NCI-H446 treated with DMSO at 0.1 percent for 48 hours (cell line): ENCODE measurements at regions not wholly inside any gene's neighbourhood (a gene's known extent, or its start where the extent isn't known, plus 50 kb on each side); places are given as distances from the start of the nearest gene placed in this dataset.
"Not testable (repeated sequence)": the region's sequence is repeated elsewhere in the genome, so short reads cannot be mapped to it uniquely, and the experiment has no call there.

Experiments used
- DNase-seq: peaks from one replicate; lab custom pipeline; 2025; lab: John Stamatoyannopoulos, UW

GRCh38 chr10:45056806-45057205 is 56.1 kb downstream of the ZNF22 start:
- not testable (repeated sequence) for DNase-seq

DNA sequence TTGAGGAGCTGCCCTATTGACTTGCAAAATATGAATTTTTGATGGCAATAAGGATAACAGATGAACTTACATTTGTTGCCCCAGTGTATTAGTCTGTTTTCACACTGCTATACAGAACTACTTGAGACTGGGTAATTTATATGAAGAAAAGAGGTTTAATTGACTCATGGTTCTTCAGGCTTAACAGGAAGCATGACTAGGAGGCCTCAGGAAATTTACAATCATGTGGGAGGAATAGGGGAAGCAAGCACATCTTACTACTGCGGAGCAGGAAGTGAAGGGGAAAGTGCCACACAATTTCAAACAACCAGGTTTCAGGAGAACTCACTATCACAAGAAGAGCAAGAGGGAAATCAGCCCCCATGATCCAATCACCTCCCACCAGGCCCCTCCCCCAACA is 57.9 kb downstream of the ZNF22 start:
- no peak for DNase-seq

DNA sequence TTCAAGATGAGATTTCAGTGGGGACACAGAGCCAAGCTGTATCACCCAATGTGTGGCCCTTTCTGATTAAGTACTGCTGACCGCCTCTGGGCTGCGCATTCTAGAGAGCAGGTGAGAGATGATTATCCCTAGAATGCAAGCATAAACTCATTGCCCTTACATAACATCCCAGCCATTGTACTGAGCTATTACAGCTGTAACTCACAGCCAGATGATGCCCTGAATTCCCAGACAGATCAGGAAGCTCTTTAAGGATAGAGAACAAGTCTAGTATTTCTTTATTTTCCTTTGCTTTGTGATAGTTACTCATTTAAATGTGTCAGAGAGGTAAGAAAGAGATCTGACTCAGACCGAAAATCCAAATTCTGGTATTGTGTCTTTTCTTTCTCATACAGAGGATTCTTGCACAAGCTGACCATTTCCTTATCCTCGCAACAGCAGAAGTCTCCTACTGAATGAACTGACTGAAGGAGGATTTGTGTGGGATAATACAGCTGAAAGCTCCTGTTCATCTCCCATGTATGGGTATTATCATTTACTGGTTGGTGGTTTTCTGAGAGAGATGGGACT is 58.4 kb downstream of the ZNF22 start:
- DNase-seq: no peak

DNA sequence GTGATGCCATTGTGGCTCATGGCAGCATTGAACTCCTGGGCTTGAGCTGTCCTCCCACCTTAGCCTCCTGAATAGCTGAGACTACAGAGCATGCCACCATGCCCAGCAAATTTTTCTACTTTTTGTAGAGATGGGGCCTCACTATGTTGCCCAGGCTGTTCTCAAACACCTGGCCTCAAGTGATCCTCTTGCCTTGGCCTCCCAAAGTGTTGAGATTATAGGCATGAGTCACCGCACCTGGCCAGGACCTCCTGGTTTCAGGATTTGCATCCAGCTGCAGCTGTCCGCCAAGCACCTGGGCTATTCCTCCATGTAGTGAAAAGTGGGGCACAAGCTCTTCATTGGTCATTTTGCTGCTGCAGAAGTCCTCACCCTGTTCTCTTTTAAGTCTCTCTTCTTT is 58.9 kb downstream of the ZNF22 start:
- no peak for DNase-seq

- no peak for DNase-seq
Observed at GRCh38 chr10:45061982-45062381, 61.3 kb downstream of the ZNF22 start.

DNA sequence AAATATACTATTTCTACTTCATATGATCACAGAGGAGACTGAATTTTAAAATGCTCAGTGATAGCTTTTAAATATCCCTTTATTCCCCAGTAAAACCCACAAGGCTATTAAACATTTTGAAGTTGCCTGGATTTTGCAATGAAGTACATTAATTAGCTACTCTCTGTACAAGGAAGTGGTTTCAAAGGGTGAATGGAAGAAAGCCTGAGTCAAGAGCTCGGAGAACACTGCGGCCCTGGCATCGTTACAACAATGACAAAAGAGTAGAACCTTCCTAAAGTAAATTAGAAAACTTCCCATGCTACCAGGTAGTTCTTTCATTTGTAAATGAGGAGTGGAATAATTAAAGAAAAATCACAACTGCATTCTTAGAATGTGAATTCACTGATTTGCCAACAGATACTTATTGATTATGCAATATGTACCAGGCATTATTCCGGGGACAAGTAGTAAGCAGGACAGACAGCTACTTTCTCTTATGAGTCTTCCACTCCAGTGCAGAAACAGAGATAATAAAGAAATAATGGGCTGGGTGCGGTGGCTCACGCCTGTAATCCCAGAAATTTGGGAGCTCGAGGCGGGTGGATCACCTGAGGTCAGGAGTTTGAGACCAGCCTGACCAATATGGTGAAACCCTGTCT is 63.0 kb downstream of the ZNF22 start:
- no peak for DNase-seq

DNA sequence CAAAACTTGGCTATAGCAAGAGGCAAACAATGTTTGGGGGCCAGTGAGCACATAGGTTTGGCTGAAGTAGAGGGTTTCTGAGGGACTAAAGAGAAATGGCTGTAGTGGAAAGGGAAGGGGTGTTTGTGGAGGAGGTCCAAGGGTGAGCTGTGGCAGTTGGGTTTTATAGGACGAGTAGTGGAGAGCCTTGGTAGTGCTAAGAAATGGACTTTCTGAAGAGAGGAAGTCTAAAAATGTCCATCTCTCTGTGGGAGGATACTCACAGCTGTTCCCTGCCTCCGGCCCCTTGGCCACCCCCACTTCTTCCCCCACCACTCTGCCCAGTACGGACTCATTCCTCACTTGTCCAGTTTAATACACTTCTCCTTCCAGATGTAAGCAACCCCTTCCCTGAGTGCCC is 64.3 kb downstream of the ZNF22 start:
- no peak for DNase-seq

DNA sequence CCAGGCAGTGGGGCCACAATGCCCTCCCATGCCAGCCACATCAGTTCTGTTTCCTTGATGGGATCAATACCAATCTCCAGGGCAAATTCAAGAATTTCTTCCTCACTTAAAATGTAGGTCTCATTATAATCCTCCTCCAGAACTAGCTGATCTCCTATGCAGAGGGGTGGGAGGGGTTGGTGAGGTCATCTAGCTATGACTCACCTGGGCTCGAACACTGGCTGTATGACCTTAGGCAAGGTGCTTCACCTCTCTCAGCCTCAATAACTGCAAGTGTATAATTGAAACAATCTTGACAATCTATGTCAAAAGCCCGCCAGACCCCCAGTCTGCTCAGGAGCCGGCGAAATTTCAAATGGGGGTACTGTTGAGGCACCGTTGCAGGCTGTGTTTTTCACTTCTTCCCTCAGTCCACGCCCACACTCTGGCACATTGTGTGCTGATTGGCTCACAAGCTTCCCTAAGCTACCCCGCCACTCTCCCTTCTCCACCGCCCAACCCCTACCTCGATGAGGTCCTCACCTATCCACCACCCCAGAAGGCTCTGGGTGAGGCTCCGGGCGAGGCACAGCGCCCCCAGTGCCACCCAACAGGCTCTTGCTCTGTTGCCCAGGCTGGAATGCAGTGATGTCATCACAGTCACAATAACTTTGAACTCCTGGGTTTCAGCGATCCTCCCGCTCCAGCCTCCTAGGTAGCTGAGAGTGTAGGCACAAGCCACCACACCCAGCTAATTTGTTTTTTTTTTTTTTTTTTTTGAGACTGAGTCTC is 70.5 kb downstream of the ZNF22 start:
- DNase-seq: no peak

GRCh38 chr10:45075216-45075615 is 74.5 kb downstream of the ZNF22 start:
- no peak for DNase-seq

DNA sequence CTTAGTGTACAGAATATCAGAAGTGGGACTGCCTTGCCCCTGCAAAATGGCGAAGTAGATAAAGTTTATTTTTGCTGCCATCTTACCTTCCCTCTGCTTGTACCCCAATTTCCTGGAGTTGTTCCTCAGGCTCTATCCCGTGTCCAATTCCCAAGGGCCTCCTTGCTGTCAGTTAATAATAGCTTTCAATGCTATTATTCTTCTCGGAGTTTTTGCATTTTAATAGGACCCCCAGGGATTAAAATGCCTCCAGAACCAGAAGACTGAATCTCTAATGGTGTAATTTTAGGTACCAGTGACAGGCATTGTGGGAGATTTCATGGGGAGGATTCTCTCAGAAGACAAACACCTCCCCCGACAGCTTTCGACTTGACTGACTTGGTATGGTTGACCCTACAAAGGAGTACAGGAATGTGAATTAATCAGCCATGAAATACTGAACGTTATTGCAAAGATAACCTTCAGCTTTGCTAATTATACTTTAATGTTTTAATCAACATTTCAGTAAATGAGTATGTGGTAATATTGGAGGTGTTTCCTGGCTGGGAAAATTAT is 75.2 kb downstream of the ZNF22 start:
- no peak for DNase-seq

GRCh38 chr10:45076891-45077290 is 76.2 kb downstream of the ZNF22 start:
- DNase-seq: no peak

- DNase-seq: no peak
Observed at GRCh38 chr10:45080331-45080730, 79.6 kb downstream of the ZNF22 start.

DNA sequence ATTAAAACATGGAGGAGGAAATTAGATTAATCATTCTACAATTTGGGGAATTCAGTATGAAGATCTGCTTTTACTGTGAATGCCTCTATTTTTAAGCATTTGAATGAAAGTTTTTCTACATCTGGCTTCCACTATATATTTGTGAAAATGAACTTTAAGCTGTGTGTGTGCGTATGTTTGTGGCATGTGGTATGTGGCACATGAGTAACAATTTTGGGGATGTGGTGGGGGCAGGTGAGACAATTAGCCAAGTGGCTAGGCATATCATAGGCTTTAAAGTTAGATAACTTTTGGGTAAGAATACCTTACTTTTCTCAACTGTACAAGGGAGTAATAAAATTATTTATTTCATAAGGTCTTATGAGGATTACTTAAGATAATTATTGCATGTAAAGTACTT is 81.5 kb downstream of the ZNF22 start:
- DNase-seq: no peak

DNA sequence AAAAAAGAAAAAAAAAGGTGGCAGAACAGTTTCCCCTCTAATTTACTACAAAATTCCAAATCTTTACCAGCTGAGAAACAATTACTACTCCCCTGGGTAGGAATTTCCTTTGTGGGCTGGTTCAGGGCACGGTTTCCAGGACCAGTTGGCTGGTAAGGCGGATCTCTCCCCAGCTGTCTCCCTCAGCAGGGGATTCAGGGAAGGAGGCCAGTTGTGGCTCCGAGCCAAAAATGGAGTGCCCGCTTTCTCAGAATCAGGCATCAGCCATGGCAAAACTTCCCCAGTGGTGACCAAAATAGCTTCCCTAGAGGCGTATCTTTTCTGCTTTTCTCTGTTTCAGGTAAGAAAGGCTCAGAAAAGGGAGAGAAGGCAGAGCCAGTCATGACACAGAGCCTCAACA is 91.2 kb downstream of the ZNF22 start:
- DNase-seq: peak; percentile 32

DNA sequence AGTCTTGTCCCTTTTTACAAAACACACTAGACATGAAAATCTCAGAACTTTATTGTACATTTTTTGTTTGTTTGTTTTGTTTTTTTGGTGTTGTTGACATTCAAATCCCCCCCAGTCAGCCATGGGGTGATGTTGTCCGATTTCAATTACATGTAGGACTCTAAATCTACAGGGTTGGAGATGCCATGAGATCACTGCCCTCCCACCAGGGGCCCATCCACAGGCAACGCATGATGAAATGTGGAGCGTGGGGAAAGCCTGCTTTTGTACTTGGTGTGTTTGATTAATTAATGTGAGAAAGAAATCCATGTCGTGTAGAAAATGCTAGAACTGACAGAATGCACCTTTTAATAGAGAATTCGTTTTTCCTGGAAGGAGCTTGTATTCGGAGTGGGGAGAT is 93.2 kb downstream of the ZNF22 start:
- no peak for DNase-seq

- DNase-seq: no peak
Observed at GRCh38 chr10:45095286-45095685, 94.6 kb downstream of the ZNF22 start.

- DNase-seq: no peak
Observed at GRCh38 chr10:45096001-45096400, 95.3 kb downstream of the ZNF22 start.

DNA sequence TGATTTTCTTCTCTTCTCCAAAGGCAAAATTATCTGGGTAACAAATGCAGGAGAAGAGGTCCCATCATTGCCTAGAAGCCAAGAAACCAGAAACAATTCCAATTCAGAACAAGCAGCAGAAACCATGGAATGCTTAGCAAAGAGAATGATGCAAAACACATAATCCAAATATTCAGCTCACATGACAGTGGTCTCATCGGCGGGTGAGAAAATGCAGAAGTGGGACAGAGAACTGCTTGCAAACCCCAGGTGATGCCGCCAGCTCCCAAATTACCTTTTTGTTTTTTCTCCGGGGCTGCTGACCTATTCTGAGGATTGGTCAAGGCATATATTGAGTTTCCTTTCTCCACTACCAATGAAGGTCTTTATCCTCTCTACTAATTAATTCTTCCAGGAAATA is 99.7 kb downstream of the ZNF22 start:
- DNase-seq: no peak

- no peak for DNase-seq
Observed at GRCh38 chr10:45104674-45105073, 104.0 kb downstream of the ZNF22 start.

GRCh38 chr10:45105309-45105708 is 104.6 kb downstream of the ZNF22 start:
- DNase-seq: not testable (repeated sequence)

- no peak for DNase-seq
Observed at GRCh38 chr10:45106236-45106856, 105.6 kb downstream of the ZNF22 start.

DNA sequence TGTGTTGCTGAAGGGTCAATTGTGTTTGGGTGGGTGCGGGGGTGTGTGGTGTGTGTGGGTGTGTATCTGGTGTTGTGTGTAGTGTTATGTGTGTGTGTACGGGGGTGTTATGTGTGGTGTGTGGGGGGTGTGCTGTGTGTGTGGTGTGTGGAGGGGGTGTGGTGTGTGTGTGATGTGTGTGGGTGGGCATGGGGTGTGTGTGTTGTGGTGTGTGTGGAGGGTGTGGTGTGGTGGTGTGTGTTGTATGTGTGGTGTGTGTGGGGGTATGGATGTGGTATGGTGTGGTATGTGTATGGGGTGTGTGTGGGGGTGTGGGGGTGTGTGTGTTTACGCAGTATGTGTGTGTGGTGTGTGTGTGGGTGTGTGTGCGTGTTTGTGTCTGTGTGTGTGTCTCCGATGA is 110.8 kb downstream of the ZNF22 start:
- no peak for DNase-seq

DNA sequence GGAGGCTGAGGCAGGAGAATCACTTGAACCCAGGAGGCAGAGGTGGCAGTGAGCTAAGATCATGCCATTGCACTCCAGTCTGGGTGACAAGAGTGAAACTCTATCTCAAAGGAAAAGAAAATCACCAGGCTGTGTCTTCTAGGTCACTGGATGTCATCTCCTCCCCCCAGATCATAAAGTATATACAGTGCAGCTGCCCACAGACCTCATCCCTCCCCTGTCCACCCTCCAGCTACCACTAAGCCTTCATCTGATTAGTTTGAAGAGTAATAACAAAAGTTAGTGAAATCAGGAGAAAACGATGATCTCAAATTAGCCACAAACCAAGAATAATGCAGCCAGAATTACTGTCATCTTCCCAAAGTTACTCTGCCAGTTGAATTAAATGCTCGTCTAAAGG is 117.2 kb downstream of the ZNF22 start:
- DNase-seq: not testable (repeated sequence)
